Testis (tissue), 2 donors: ENCODE measurements at regions not wholly inside any gene's neighbourhood (a gene's known extent, or its start where the extent isn't known, plus 50 kb on each side); places are given as distances from the start of the nearest gene placed in this dataset.

Source experiments
- POLR2A ChIP-seq: fragments of 450-650 bp; IDR thresholded peaks from one replicate; pipeline ENCODE4 v1.6.1; 2017; ENCODE audit warnings: antibody characterized with exemption, mild to moderate bottlenecking, moderate library complexity
- TF ChIP-seq, protein P1 (sequence below), 3 experiments: fragments of 450-650 bp in 2 of 3; fragments of 200-600 bp in 1 of 3; sonication (generic) in 1 of 3; IDR thresholded peaks; one replicate each; pipeline ENCODE4 v1.5.1; 2016 to 2019; ENCODE audit warnings: antibody characterized with exemption in 3 of 3, mild to moderate bottlenecking in 2 of 3, moderate library complexity in 1 of 3

DNA sequence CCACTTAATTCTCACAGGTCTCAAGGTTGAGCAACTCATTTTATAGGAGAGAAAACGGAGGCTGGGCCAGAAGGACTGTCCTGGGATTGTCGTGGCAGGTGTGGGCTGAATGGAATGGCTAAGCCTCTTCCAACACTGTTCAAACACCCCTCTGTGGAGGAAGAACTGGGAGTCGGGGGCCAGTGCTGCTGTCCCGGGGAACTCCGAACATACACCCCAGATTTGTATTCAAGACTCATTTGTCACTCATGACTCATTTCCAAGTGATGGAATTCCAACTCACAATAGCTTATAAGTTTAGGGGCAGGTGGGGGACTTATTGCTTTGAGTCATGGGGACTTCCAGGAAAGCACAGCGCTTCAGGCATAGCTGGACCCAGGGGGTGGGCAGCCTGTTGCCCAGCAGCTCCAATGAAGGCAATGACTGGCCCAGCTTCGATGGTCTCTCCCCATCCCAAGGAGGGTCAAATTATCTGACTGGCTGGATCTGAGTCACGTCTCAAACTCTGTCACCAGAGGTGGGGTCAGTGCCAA lies 72.5 kb downstream of the TM2D3 start:
- TF ChIP-seq, protein P1, sequence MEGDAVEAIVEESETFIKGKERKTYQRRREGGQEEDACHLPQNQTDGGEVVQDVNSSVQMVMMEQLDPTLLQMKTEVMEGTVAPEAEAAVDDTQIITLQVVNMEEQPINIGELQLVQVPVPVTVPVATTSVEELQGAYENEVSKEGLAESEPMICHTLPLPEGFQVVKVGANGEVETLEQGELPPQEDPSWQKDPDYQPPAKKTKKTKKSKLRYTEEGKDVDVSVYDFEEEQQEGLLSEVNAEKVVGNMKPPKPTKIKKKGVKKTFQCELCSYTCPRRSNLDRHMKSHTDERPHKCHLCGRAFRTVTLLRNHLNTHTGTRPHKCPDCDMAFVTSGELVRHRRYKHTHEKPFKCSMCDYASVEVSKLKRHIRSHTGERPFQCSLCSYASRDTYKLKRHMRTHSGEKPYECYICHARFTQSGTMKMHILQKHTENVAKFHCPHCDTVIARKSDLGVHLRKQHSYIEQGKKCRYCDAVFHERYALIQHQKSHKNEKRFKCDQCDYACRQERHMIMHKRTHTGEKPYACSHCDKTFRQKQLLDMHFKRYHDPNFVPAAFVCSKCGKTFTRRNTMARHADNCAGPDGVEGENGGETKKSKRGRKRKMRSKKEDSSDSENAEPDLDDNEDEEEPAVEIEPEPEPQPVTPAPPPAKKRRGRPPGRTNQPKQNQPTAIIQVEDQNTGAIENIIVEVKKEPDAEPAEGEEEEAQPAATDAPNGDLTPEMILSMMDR (IDR thresholded peaks at IDR 0.05) = no peak
- no peak for TF ChIP-seq POLR2A
